Hepatocyte (in vitro differentiated cells): ENCODE measurements at regions not wholly inside any gene's neighbourhood (a gene's known extent, or its start where the extent isn't known, plus 50 kb on each side); places are given as distances from the start of the nearest gene placed in this dataset.

Experiments
- CTCF ChIP-seq: fragments of 200-600 bp; sonication (generic); IDR thresholded peaks from 2 replicates; pipeline ENCODE4 v1.5.1; 2016; ENCODE audit warnings: antibody characterized with exemption, mild to moderate bottlenecking; ENCODE audit not compliant: poor library complexity
- EZH2 ChIP-seq: fragments of 200-600 bp; sonication (generic); IDR thresholded peaks from 2 replicates; pipeline ENCODE4 v1.6.1; 2016; ENCODE audit warnings: antibody characterized with exemption, mild to moderate bottlenecking, borderline replicate concordance

- TF ChIP-seq CTCF (no peak), EZH2 (no peak)
Measured at GRCh38 chr22:41028841-41029240, 63.6 kb upstream of the EP300 start.
